SK-N-SH treated with all-trans-retinoic acid at 6 μM for 48 hours (cell line): ENCODE measurements at regions not wholly inside any gene's neighbourhood (a gene's known extent, or its start where the extent isn't known, plus 50 kb on each side); places are given as distances from the start of the nearest gene placed in this dataset.

ENCODE experiments used
- ATAC-seq: fragments of 200-7000 bp; cut with Tn5 transposase; 3 replicates; pipeline ENCODE4 v1.9.1; 2020; ENCODE audit warnings: mild to moderate bottlenecking, moderate library complexity
- ARNTL ChIP-seq: fragments of 450-650 bp; formaldehyde crosslinking; IDR thresholded peaks from 2 replicates; pipeline ENCODE4 v1.5.0; 2020; ENCODE audit warnings: low read depth, mild to moderate bottlenecking, moderate library complexity, borderline replicate concordance
- BACH2 ChIP-seq: fragments of 250-450 bp; sonication (Bioruptor Pico); IDR thresholded peaks from 2 replicates; pipeline ENCODE4 v1.9.0; 2021; ENCODE audit warnings: mild to moderate bottlenecking, borderline replicate concordance
- CSDC2 ChIP-seq: fragments of 250-450 bp; sonication (Bioruptor Pico); IDR thresholded peaks from 2 replicates; pipeline ENCODE4 v1.5.0; 2020; ENCODE audit warnings: mild to moderate bottlenecking, moderate library complexity
- ESRRG ChIP-seq: fragments of 250-450 bp; sonication (Bioruptor Pico); IDR thresholded peaks from 2 replicates; pipeline ENCODE4 v1.6.1; 2021; ENCODE audit warnings: mild to moderate bottlenecking
- GLIS3 ChIP-seq: fragments of 250-450 bp; sonication (Bioruptor Pico); IDR thresholded peaks from 2 replicates; pipeline ENCODE4 v1.5.0; 2020; ENCODE audit warnings: mild to moderate bottlenecking, moderate library complexity
- ISL1 ChIP-seq: fragments of 250-450 bp; sonication (Bioruptor Pico); IDR thresholded peaks from 2 replicates; pipeline ENCODE4 v2.1.2; 2022; ENCODE audit warnings: mild to moderate bottlenecking, moderate library complexity
- OSR1 ChIP-seq: fragments of 250-450 bp; sonication (Bioruptor Pico); IDR thresholded peaks from 2 replicates; pipeline ENCODE4 v1.8.0; 2022; ENCODE audit warnings: moderate library complexity, mild to moderate bottlenecking, inconsistent platforms
- PPARA ChIP-seq: fragments of 250-450 bp; sonication (Bioruptor Pico); IDR thresholded peaks from 2 replicates; pipeline ENCODE4 v1.5.0; 2020; ENCODE audit warnings: mild to moderate bottlenecking, borderline replicate concordance
- RARB ChIP-seq: fragments of 250-450 bp; sonication (Bioruptor Pico); IDR thresholded peaks from 2 replicates; pipeline ENCODE4 v1.8.0; 2021; ENCODE audit warnings: mild to moderate bottlenecking, moderate library complexity
- SNAI2 ChIP-seq: fragments of 250-450 bp; sonication (Bioruptor Pico); IDR thresholded peaks from 2 replicates; pipeline ENCODE4 v1.5.0; 2020; ENCODE audit warnings: mild to moderate bottlenecking, moderate library complexity
- TCF4 ChIP-seq: fragments of 250-450 bp; sonication (Bioruptor Pico); IDR thresholded peaks from 2 replicates; pipeline ENCODE4 v1.8.0; 2021; ENCODE audit warnings: mild to moderate bottlenecking, moderate library complexity, borderline replicate concordance
- TOX ChIP-seq: fragments of 250-450 bp; sonication (Bioruptor Pico); IDR thresholded peaks from 2 replicates; pipeline ENCODE4 v1.8.0; 2021; ENCODE audit warnings: mild to moderate bottlenecking, moderate library complexity, borderline replicate concordance
- ZC3H10 ChIP-seq: fragments of 250-450 bp; sonication (Bioruptor Pico); IDR thresholded peaks from 2 replicates; pipeline ENCODE4 v1.5.1; 2021; ENCODE audit warnings: mild to moderate bottlenecking, moderate library complexity
- ZFP3 ChIP-seq: fragments of 250-450 bp; sonication (Bioruptor Pico); IDR thresholded peaks from 2 replicates; pipeline ENCODE4 v1.5.0; 2020; ENCODE audit warnings: mild to moderate bottlenecking, moderate library complexity
- ZFP30 ChIP-seq: fragments of 450-650 bp; formaldehyde crosslinking; IDR thresholded peaks from 2 replicates; pipeline ENCODE4 v1.5.0; 2022; ENCODE audit warnings: mild to moderate bottlenecking, moderate library complexity
- ZNF565 ChIP-seq: fragments of 450-650 bp; formaldehyde crosslinking; conservative IDR thresholded peaks from 2 replicates; pipeline ENCODE4 v1.5.0; 2020; ENCODE audit warnings: low read depth, mild to moderate bottlenecking, moderate library complexity
- ZNF70 ChIP-seq: fragments of 450-650 bp; formaldehyde crosslinking; IDR thresholded peaks from 2 replicates; pipeline ENCODE4 v1.5.0; 2020; ENCODE audit warnings: mild to moderate bottlenecking, moderate library complexity
- TF ChIP-seq, protein P1 (sequence below): fragments of 250-450 bp; sonication (Bioruptor Pico); IDR thresholded peaks from 2 replicates; pipeline ENCODE4 v1.5.1; 2020; ENCODE audit warnings: low read depth, mild to moderate bottlenecking, moderate library complexity
- TF ChIP-seq, protein P2 (sequence below): fragments of 250-450 bp; sonication (Bioruptor Pico); IDR thresholded peaks from 2 replicates; pipeline ENCODE4 v1.8.0; 2021; ENCODE audit warnings: low read depth, mild to moderate bottlenecking, moderate library complexity, borderline replicate concordance
- TF ChIP-seq, protein P3 (sequence below): fragments of 250-450 bp; sonication (Bioruptor Pico); IDR thresholded peaks from 2 replicates; pipeline ENCODE4 v1.5.0; 2020; ENCODE audit warnings: mild to moderate bottlenecking, moderate library complexity
- TF ChIP-seq, protein P4 (sequence below): fragments of 250-450 bp; sonication (Bioruptor Pico); IDR thresholded peaks from 2 replicates; pipeline ENCODE4 v1.5.1; 2021; ENCODE audit warnings: mild to moderate bottlenecking, moderate library complexity
- TF ChIP-seq, protein P5 (sequence below): fragments of 250-450 bp; sonication (Bioruptor Pico); IDR thresholded peaks from 2 replicates; pipeline ENCODE4 v1.8.0; 2020; ENCODE audit warnings: mild to moderate bottlenecking, moderate library complexity, borderline replicate concordance

DNA sequence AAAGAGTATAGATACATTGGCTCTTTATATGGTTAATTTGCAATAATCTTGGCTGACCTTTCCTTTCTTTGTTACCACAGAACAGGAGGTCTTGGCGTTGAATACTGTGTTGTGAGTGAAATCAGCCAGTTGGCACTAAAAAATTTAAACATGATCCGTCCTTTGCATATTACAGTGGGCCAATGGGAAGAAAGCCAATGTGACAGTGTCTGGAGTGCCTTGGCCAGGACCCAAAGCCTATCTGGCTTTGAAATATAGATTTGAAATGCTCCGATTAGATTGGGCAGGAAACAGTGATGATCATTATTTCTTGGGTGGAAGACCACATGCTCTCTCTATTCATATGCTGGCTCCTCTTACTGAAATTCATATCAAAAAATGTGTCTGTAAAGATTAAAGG, 339.6 kb upstream of the ANO3 start:
- ATAC-seq = no peak
- TF ChIP-seq PPARA (CRISPR knock-in tag) (no peak), ESRRG (no peak), CSDC2 (CRISPR knock-in tag) (no peak), TOX (CRISPR knock-in tag) (no peak), OSR1 (CRISPR knock-in tag) (no peak), BACH2 (CRISPR knock-in tag) (no peak), RARB (CRISPR knock-in tag) (no peak), ZNF70 (CRISPR knock-in tag) (no peak), ZC3H10 (CRISPR knock-in tag) (no peak), ZFP3 (CRISPR knock-in tag) (no peak), GLIS3 (CRISPR knock-in tag) (no peak), ARNTL (no peak), ZFP30 (CRISPR knock-in tag) (no peak), ZNF565 (CRISPR knock-in tag) (no peak), TCF4 (CRISPR knock-in tag) (no peak), ISL1 (CRISPR knock-in tag) (no peak), SNAI2 (CRISPR knock-in tag) (no peak)
- TF ChIP-seq, protein P1, sequence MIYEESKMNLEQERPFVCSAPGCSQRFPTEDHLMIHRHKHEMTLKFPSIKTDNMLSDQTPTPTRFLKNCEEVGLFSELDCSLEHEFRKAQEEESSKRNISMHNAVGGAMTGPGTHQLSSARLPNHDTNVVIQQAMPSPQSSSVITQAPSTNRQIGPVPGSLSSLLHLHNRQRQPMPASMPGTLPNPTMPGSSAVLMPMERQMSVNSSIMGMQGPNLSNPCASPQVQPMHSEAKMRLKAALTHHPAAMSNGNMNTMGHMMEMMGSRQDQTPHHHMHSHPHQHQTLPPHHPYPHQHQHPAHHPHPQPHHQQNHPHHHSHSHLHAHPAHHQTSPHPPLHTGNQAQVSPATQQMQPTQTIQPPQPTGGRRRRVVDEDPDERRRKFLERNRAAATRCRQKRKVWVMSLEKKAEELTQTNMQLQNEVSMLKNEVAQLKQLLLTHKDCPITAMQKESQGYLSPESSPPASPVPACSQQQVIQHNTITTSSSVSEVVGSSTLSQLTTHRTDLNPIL = no peak
- TF ChIP-seq, protein P2, sequence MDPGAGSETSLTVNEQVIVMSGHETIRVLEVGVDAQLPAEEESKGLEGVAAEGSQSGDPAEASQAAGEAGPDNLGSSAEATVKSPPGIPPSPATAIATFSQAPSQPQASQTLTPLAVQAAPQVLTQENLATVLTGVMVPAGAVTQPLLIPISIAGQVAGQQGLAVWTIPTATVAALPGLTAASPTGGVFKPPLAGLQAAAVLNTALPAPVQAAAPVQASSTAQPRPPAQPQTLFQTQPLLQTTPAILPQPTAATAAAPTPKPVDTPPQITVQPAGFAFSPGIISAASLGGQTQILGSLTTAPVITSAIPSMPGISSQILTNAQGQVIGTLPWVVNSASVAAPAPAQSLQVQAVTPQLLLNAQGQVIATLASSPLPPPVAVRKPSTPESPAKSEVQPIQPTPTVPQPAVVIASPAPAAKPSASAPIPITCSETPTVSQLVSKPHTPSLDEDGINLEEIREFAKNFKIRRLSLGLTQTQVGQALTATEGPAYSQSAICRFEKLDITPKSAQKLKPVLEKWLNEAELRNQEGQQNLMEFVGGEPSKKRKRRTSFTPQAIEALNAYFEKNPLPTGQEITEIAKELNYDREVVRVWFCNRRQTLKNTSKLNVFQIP (CRISPR knock-in tag) = no peak
- TF ChIP-seq, protein P3, sequence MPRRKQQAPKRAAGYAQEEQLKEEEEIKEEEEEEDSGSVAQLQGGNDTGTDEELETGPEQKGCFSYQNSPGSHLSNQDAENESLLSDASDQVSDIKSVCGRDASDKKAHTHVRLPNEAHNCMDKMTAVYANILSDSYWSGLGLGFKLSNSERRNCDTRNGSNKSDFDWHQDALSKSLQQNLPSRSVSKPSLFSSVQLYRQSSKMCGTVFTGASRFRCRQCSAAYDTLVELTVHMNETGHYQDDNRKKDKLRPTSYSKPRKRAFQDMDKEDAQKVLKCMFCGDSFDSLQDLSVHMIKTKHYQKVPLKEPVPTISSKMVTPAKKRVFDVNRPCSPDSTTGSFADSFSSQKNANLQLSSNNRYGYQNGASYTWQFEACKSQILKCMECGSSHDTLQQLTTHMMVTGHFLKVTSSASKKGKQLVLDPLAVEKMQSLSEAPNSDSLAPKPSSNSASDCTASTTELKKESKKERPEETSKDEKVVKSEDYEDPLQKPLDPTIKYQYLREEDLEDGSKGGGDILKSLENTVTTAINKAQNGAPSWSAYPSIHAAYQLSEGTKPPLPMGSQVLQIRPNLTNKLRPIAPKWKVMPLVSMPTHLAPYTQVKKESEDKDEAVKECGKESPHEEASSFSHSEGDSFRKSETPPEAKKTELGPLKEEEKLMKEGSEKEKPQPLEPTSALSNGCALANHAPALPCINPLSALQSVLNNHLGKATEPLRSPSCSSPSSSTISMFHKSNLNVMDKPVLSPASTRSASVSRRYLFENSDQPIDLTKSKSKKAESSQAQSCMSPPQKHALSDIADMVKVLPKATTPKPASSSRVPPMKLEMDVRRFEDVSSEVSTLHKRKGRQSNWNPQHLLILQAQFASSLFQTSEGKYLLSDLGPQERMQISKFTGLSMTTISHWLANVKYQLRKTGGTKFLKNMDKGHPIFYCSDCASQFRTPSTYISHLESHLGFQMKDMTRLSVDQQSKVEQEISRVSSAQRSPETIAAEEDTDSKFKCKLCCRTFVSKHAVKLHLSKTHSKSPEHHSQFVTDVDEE = no peak

DNA sequence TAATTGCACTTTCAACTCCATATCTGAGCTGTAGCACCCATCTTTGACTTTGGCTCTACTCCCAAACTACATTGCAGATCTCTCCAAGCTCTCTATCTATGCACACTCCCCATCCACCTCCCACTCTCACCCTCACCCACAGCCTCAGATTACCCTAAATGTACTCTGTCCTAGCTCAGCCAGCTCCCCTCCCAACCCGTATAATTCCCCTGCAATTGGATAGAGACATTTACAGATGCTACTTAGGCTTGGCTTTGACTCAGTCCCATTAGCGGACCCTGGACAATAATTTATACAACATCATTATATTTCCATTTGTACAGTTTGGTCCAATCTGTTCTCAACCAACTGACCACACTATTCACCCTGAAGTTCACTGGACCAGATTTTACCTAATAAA, 338.9 kb upstream of the ANO3 start:
- TF ChIP-seq ARNTL (no peak), CSDC2 (CRISPR knock-in tag) (no peak), BACH2 (CRISPR knock-in tag) (no peak)
- TF ChIP-seq, protein P1 = no peak
- TF ChIP-seq, protein P2 (CRISPR knock-in tag) = no peak
- no peak for ATAC-seq

DNA sequence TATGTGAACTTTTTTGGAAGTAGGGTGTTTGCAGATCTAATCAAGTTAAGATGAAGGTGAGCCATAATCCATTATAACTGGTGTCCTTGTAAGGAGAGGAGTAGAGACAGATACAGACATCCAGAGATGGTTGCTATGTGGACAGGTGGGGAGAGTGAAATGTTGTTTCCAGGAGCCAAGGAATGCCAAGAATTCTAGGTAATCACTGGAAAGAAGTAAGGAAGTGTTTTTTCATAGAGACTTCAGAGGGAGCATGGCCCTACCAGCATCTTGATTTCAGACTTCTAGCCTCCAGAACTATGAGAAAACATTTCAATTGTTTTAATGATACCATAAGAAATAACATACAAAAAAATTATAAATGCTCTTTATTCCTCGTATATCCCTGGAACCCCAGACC, 320.5 kb upstream of the ANO3 start:
- no peak for ATAC-seq
- TF ChIP-seq ISL1 (CRISPR knock-in tag) = no peak
- no peak for TF ChIP-seq RARB (CRISPR knock-in tag)
- TF ChIP-seq OSR1 (CRISPR knock-in tag) = no peak
- no peak for TF ChIP-seq ZNF70 (CRISPR knock-in tag)
- no peak for TF ChIP-seq ZFP3 (CRISPR knock-in tag)
- TF ChIP-seq, protein P4, sequence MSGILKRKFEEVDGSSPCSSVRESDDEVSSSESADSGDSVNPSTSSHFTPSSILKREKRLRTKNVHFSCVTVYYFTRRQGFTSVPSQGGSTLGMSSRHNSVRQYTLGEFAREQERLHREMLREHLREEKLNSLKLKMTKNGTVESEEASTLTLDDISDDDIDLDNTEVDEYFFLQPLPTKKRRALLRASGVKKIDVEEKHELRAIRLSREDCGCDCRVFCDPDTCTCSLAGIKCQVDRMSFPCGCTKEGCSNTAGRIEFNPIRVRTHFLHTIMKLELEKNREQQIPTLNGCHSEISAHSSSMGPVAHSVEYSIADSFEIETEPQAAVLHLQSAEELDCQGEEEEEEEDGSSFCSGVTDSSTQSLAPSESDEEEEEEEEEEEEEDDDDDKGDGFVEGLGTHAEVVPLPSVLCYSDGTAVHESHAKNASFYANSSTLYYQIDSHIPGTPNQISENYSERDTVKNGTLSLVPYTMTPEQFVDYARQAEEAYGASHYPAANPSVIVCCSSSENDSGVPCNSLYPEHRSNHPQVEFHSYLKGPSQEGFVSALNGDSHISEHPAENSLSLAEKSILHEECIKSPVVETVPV (CRISPR knock-in tag) = no peak
- TF ChIP-seq ARNTL = no peak
- TF ChIP-seq ZFP30 (CRISPR knock-in tag) = no peak
- TF ChIP-seq, protein P1 = no peak
- TF ChIP-seq, protein P5, sequence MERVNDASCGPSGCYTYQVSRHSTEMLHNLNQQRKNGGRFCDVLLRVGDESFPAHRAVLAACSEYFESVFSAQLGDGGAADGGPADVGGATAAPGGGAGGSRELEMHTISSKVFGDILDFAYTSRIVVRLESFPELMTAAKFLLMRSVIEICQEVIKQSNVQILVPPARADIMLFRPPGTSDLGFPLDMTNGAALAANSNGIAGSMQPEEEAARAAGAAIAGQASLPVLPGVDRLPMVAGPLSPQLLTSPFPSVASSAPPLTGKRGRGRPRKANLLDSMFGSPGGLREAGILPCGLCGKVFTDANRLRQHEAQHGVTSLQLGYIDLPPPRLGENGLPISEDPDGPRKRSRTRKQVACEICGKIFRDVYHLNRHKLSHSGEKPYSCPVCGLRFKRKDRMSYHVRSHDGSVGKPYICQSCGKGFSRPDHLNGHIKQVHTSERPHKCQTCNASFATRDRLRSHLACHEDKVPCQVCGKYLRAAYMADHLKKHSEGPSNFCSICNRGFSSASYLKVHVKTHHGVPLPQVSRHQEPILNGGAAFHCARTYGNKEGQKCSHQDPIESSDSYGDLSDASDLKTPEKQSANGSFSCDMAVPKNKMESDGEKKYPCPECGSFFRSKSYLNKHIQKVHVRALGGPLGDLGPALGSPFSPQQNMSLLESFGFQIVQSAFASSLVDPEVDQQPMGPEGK (CRISPR knock-in tag) = no peak
- TF ChIP-seq, protein P2 (CRISPR knock-in tag) = no peak
- no peak for TF ChIP-seq GLIS3 (CRISPR knock-in tag)
- no peak for TF ChIP-seq CSDC2 (CRISPR knock-in tag)
